GM23248 (cell line): ENCODE measurements at regions not wholly inside any gene's neighbourhood (a gene's known extent, or its start where the extent isn't known, plus 50 kb on each side); places are given as distances from the start of the nearest gene placed in this dataset.

Experiments
- EZH2 ChIP-seq: fragments of 200-600 bp; sonication (generic); IDR thresholded peaks from 2 replicates; pipeline ENCODE4 v1.6.1; 2018; ENCODE audit warnings: antibody characterized with exemption, mild to moderate bottlenecking; ENCODE audit not compliant: insufficient read depth, poor library complexity, severe bottlenecking
- EZH2phosphoT487 ChIP-seq: fragments of 200-600 bp; sonication (generic); IDR thresholded peaks from 2 replicates; pipeline ENCODE4 v1.6.1; 2018; ENCODE audit warnings: antibody characterized with exemption, moderate library complexity, mild to moderate bottlenecking, low read depth; ENCODE audit not compliant: insufficient read depth

GRCh38 chrX:35244796-35245508 is 302.4 kb downstream of the FAM47B start:
- TF ChIP-seq EZH2 (no peak), EZH2phosphoT487 (no peak)
